Inflammatory macrophage (primary cell): ENCODE measurements at regions not wholly inside any gene's neighbourhood (a gene's known extent, or its start where the extent isn't known, plus 50 kb on each side); places are given as distances from the start of the nearest gene placed in this dataset.

Experiments used
- DNase-seq, 2 donors: peaks; one replicate each; pipeline ENCODE4 v3.0.0-alpha.2; 2020 to 2022

- no peak for DNase-seq
These were observed 55.1 kb upstream of the ARID2 start for GRCh38 chr12:45674181-45674977.

GRCh38 chr12:45675534-45675933, 54.0 kb upstream of the ARID2 start:
- DNase-seq: no peak
